ENCODE measurements at regions not wholly inside any gene's neighbourhood (a gene's known extent, or its start where the extent isn't known, plus 50 kb on each side); places are given as distances from the start of the nearest gene placed in this dataset.
"Not testable (repeated sequence)": the region's sequence is repeated elsewhere in the genome, so short reads cannot be mapped to it uniquely, and the experiment has no call there.

DNA sequence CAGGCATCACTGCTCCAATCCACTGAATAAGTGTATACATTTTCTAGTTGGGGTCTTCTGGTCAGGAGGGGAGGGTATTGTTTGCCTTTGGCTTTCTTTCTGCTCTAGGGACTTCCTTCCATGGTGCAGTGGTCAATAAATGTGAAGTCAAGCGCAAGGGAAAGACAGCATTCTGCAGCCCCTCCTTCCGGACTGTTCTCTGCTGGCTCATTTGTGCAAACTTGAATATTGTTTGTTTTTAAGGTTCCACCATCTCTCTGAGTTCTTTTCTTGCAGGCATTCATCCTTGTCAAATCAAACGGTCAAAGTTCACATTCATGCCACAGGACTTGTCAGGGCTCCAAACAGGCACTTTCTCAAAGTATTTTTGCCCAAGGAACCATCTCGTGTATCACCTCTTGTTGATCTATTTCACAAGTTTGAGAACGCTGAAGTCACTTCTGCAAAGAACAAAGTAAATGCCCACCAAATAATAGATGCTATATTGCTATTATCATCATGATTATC is 205.6 kb upstream of the KAZN start:
- peaks cover 4% of the 10 kb centered on the region for H3K36me3 Mint-ChIP-seq
- no peak overlapping the region for H3K27ac Mint-ChIP-seq
- peaks cover 14% of the 10 kb centered on the region for H3K27me3 Mint-ChIP-seq
- no peak overlapping the region for H3K4me3 Mint-ChIP-seq
- H3K9me3 Mint-ChIP-seq = peaks cover 7% of the 10 kb centered on the region
- no peaks in the 10 kb centered on the region for H3K4me1 Mint-ChIP-seq

DNA sequence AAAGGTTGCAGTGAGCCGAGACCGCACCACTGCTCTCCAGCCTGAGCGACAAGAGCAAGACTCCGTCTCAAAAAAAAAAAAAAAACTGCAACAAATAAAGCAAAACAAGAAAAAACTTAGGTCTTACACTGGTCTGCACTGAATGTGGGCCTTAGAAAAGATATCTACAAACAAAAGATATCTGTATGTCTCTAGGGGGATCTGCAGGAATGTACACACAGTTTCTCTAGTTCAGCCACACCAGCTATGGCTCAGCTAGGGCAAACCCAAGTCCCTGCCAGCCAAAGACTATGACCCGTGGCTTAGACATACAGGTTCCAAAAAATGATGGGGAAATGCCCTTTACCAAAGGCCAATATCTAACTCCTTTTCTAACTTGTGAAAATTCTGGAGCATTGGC is 202.4 kb upstream of the KAZN start:
- H3K4me1 Mint-ChIP-seq = no peaks in the 10 kb centered on the region
- no peak overlapping the region for H3K4me3 Mint-ChIP-seq
- peaks cover 8% of the 10 kb centered on the region for H3K27me3 Mint-ChIP-seq
- no peak overlapping the region for H3K27ac Mint-ChIP-seq
- no peaks in the 10 kb centered on the region for H3K36me3 Mint-ChIP-seq
- H3K9me3 Mint-ChIP-seq = no peaks in the 10 kb centered on the region

DNA sequence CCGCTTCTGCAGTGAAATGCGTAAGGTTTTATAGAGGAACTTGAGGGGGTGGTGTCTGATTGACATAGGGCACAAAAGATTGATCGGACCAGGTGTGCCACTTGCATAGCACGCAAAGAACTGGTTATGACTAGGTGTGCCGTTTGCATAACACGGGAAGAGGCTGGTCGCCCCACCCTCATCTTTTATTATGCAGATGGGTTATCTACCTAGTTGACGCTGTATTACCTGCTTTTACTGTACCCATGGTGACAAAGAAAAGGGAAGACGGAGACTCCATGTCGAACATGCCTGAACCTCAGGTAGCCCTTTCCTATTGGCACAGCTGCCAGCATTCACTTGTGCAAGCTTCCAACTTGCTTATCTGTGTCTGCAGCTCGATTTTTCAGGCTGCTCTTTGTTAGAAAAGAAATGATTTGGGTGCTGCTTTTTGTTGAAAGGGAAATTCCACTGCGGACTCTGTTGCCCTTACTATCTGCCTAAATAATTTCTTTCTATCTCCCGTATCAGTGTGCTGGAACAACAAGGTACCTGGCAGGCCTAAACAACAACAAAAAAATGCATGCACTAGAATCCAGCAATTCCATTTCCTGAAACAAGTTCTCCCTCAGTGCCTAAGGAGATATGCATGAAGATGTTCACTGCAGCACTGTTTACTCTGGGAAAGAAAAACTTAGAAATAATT is 194.4 kb upstream of the KAZN start:
- Mint-ChIP-seq H3K4me3 (no peak overlapping the region), H3K4me1 (no peaks in the 10 kb centered on the region), H3K27me3 (peaks cover 6% of the 10 kb centered on the region), H3K36me3 (no peaks in the 10 kb centered on the region), H3K27ac (no peak overlapping the region), H3K9me3 (no peaks in the 10 kb centered on the region)

DNA sequence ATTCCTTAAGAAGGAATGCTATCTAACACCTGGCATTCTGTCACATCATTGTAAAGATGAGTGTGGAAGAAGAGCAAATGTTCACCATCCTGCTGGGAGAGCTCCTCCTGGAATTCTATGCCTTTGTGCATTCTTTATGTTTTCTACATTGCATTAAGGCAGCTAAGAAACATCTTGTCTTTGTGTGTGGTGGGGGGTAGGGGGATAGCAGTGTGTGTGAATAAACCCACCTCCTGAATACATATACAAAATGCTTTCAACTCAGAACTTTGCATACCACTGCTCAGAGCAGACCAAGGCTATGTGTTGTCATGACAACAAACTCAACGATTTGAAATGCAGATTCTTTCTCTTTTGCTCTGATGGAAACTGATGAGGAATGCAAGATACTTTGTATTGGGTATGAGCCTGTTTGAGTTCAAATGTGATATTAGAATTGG is 193.6 kb upstream of the KAZN start:
- Mint-ChIP-seq H3K27me3 (peaks cover 3% of the 10 kb centered on the region), H3K4me3 (no peak overlapping the region), H3K27ac (no peak overlapping the region), H3K36me3 (no peaks in the 10 kb centered on the region), H3K4me1 (no peaks in the 10 kb centered on the region), H3K9me3 (no peaks in the 10 kb centered on the region)

DNA sequence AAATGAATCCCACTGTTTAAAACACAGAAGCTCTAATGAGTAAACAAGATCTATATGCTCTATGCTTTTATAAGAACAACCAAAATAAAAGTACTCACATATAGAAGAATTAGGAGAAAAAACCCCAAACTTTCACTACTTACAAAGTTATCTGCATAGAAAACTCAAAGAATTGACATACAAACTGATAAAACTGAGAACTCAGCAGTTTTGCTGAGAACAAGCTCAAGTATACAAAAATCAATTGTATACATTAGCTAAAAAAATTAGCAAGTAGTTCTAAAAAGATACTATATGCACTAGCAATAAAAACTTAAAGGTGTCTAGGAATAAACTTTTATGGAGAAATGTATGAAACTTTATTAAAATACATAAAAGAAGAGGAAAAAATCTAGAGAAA is 186.2 kb upstream of the KAZN start:
- no peaks in the 10 kb centered on the region for H3K4me1 Mint-ChIP-seq
- peaks cover 5% of the 10 kb centered on the region for H3K27me3 Mint-ChIP-seq
- no peak overlapping the region for H3K27ac Mint-ChIP-seq
- H3K36me3 Mint-ChIP-seq = no peaks in the 10 kb centered on the region
- no peaks in the 10 kb centered on the region for H3K9me3 Mint-ChIP-seq
- H3K4me3 Mint-ChIP-seq = no peak overlapping the region

DNA sequence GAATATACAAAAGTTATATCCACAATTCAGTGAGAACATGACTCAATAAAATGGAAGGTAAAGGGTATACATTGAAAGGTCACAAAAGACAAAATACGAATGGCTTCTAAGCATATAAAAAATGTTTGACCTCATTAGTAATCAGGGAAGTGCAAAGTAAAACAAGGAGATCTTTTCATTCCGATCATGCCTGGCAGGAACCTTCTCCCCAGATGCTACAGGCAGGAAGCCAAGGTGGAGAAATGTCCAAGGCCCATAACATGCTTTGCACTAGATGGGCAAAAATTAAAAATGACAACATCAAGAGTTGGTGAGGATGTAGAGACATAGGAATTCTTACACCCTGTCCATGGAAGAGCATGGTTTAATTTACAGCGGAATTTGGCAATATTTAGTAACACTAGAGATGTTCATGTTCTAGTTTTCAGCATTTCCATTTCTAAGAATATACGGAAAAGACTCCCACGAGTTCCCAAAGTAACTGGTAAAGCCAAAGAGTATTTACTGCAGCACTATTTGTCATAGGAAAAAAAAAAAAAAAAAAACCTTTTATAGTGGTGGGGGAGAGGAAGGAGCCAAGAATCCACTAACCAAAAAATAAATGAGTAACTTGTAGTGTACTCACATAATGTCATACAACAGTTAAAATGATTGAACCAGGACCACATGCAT is 184.5 kb upstream of the KAZN start:
- no peaks in the 10 kb centered on the region for H3K4me1 Mint-ChIP-seq
- no peaks in the 10 kb centered on the region for H3K9me3 Mint-ChIP-seq
- H3K27me3 Mint-ChIP-seq = peaks cover 5% of the 10 kb centered on the region
- H3K36me3 Mint-ChIP-seq = no peaks in the 10 kb centered on the region
- H3K27ac Mint-ChIP-seq = no peak overlapping the region
- H3K4me3 Mint-ChIP-seq = no peak overlapping the region

DNA sequence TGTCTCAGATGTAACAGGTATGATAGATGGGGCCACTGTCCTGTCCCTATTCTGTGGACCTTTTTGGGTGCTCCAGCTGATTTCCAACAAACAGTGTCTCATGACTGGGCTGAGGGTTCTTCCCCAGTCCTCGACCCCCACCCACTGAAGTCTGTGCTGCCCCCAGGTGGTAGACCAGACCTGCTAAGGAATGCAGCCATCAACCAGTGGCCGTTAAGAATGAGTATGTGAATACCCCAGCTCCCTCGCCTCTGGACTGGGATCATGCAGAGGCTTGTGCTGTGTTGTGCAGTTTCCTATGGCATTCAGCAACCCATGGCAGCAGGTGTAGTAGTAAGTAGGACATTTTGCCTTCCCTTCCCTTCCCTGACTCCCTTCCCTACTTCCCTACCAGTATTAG is 183.1 kb upstream of the KAZN start:
- H3K9me3 Mint-ChIP-seq = no peaks in the 10 kb centered on the region
- no peaks in the 10 kb centered on the region for H3K4me1 Mint-ChIP-seq
- H3K27me3 Mint-ChIP-seq = peaks cover 4% of the 10 kb centered on the region
- H3K36me3 Mint-ChIP-seq = no peaks in the 10 kb centered on the region
- H3K4me3 Mint-ChIP-seq = no peak overlapping the region
- no peak overlapping the region for H3K27ac Mint-ChIP-seq

DNA sequence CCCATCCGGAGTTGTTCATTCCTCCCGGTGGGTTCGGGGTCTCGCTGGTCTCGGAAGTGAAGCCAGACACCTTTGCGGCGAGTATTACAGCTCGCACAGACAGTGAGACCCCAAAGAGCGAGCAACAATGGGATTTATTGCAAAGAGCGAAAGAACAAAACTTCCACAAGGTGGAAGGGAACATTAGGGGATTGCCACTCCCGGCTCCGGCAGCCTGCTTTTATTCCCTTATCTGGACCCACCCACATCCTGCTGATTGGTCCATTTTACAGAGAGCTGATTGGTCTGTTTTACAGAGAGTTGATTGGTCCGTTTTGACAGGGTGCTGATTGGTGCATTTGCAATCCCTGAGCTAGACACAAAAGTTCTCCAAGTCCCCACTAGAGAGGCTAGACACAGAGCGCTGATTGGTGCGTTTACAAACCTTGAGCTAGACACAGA is 178.7 kb upstream of the KAZN start:
- not testable (repeated sequence) for H3K27me3 Mint-ChIP-seq, H3K4me3 Mint-ChIP-seq, H3K9me3 Mint-ChIP-seq, H3K27ac Mint-ChIP-seq, H3K4me1 Mint-ChIP-seq, H3K36me3 Mint-ChIP-seq

DNA sequence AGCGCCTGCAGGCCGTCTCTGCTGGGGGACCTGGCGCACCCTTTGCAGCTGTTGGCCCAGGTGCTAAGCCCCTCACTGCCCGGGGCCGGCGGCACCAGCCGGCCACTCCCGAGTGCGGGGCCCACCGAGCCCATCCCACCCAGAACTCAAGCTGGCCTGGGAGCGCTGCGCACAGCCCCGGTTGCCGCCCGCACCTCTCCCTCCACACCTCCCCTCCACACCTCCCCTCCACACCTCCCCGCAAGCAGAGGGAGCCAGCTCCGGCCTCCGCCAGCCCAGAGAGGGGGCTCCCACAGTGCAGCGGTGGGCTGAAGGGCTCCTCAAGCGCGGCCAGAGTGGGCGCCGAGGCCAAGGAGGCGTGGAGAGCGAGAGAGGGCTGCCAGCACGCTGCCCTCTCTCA is 177.8 kb upstream of the KAZN start:
- Mint-ChIP-seq H3K27ac (no peak overlapping the region), H3K4me1 (no peaks in the 10 kb centered on the region), H3K27me3 (peaks cover 1% of the 10 kb centered on the region), H3K4me3 (no peak overlapping the region), H3K9me3 (no peaks in the 10 kb centered on the region), H3K36me3 (no peaks in the 10 kb centered on the region)

DNA sequence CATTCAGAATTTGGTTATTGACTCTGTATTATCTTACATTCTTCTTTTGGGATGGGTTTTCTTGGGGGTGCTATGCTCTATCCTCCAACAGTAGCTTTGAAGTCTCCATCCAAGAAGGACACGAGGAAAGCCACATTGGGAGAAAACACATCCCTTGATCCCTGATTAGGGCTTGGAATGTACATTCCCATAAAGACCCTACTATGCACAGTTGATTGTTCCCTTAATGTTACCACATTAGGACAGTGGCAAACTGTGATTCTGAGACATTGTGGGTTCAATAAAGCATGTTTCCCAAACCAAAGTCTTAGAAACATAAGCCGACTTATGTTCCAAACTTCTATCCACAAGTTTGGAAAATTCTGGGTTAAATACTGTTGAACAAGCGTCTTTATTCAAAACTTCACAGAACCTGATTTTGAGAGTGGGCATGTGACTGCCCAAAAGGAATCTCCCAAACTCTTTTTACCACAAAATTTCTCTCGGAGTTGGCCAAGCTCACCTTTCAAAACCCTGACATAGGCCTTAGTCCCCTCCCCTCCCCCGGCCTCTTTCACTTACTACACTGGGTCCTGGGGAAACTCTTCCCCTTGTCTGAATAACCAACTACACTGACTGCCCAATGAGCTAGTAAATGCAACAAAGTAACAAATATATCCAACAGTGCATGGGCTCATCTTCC is 177.0 kb upstream of the KAZN start:
- no peak overlapping the region for H3K27ac Mint-ChIP-seq

DNA sequence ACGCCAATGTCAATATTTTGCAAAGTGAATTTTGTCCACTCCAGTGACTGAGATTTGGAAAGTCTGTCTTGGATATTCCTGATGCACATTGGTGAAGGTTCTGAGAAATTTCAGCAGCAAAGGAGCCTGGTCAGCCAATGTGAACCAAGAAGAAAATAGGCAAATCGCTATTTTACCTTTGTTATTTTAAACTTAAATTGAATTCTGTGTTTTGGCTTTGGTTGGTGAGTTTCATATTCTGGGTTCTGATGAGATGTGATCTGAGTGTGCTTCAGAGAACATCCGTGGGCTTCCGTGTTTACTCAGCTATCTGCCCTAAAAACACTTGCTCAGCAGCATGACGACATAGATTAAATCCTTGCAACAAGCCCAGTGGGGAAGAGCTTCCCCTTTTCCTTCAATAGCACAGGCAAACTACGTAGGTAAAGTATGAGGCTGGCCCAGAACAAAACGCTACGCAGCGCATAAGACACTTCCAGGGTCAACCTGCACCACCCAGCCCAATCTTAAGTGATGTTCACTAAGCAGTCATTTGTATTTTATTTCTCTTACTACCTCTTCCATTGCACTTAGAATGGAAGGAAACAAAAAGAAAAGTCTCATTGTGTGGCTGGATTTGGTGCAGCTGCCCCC is 176.4 kb upstream of the KAZN start:
- peaks cover 1% of the 10 kb centered on the region for H3K27me3 Mint-ChIP-seq
- H3K27ac Mint-ChIP-seq = no peak overlapping the region
- no peaks in the 10 kb centered on the region for H3K4me1 Mint-ChIP-seq
- no peaks in the 10 kb centered on the region for H3K36me3 Mint-ChIP-seq
- H3K4me3 Mint-ChIP-seq = no peak overlapping the region
- H3K9me3 Mint-ChIP-seq = no peaks in the 10 kb centered on the region

More for the DNA sequence above, 177.0 kb upstream of the KAZN start:
- peaks cover 1% of the 10 kb centered on the region for H3K27me3 Mint-ChIP-seq
- no peaks in the 10 kb centered on the region for H3K9me3 Mint-ChIP-seq
- no peaks in the 10 kb centered on the region for H3K36me3 Mint-ChIP-seq
- H3K4me3 Mint-ChIP-seq = no peak overlapping the region
- H3K4me1 Mint-ChIP-seq = no peaks in the 10 kb centered on the region

DNA sequence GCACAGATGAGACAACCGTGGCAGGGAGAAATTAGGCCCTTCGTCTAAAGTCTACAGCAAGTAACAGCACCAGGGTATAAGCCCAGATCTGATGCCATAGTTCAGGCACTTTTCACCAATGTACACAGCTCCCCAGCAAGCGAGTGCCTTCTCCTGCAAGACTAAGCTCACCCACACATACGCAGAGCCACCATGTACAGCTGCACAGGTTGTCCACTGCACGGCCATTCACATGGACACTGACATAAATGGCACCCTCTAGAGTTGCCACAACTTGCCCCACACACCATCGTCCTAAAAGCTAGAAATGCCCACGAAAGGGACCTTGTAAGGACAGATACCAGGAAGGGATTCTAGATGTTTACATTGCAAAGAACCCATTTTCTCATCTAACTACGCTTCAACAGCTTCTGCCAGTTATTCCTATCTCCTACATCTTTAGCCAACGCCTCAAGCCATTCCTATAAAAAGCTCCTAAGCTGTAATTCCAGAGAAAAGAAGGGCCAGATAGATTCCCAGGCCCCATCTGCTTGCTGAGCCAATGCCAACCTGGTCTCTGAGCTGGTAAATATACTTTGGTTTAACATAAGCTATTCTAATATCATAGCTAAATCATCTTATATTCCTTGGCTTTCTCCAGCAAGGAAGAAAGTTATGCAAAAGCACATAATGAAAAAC is 174.0 kb upstream of the KAZN start:
- H3K9me3 Mint-ChIP-seq = no peaks in the 10 kb centered on the region
- H3K27ac Mint-ChIP-seq = no peak overlapping the region
- H3K27me3 Mint-ChIP-seq = peaks cover 1% of the 10 kb centered on the region
- H3K36me3 Mint-ChIP-seq = no peaks in the 10 kb centered on the region
- H3K4me3 Mint-ChIP-seq = no peak overlapping the region
- H3K4me1 Mint-ChIP-seq = no peaks in the 10 kb centered on the region

DNA sequence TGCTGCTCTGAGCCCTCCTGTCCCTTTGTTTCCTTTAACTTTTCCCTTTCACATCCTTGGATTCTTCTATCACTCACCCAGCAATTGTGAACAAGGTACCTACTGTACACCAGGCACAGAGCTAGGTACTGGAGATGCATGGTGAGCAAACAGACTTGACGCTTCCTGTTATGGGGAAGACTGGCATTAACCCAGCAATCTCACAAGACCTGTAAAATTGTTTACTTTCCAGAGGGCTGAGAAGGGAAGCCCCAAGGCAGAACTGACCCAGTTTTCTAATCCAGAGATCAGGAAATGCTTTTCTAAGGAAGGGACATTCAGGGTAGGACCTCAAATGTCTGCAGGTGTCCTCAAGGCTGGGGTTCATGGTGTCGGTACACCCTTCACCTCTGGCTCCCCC is 171.6 kb upstream of the KAZN start:
- Mint-ChIP-seq H3K4me3 (no peak overlapping the region), H3K27ac (no peak overlapping the region), H3K27me3 (peaks cover 3% of the 10 kb centered on the region), H3K4me1 (no peaks in the 10 kb centered on the region), H3K36me3 (no peaks in the 10 kb centered on the region), H3K9me3 (no peaks in the 10 kb centered on the region)

DNA sequence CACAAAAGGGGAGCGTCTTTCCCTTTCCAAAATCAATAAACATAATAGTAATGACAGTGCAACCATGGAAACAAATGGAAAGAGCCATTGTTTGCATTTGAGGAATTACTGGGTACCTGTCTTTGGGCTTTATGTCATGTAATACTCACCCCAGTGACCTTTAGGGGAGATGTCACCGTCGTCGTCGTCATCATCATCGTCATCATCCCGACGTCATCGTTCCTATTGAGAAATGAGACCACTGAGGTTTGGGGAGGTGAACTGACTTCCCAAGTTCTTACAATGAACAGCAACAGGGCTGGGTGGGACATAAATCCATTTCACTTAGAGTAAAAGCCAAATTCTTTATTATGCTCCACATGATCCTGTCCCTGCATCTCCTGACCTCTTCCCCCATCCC is 168.9 kb upstream of the KAZN start:
- H3K27ac Mint-ChIP-seq = no peak overlapping the region
- H3K4me3 Mint-ChIP-seq = no peak overlapping the region
- H3K27me3 Mint-ChIP-seq = peaks cover 3% of the 10 kb centered on the region
- H3K36me3 Mint-ChIP-seq = peaks cover 1% of the 10 kb centered on the region
- peaks cover 5% of the 10 kb centered on the region for H3K9me3 Mint-ChIP-seq
- no peaks in the 10 kb centered on the region for H3K4me1 Mint-ChIP-seq

DNA sequence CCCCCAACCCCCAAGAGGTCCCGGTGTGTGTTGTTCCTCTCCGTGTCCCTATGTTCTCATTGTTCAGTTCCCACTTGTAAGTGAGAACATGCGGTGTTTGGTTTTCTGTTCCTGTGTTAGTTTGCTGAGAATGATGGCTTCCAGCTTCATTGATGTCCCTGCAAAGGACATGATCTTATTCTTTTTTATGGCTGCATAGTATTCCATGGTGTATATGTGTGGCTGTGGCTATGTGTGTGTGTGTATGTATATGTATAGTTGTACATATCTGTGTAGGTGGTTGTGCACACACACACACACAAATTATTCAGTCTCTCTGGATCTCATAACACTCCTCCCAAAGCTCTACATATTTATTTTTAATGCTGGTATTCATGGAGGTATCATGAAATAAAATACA is 165.8 kb upstream of the KAZN start:
- not testable (repeated sequence) for H3K4me3 Mint-ChIP-seq, H3K36me3 Mint-ChIP-seq, H3K27ac Mint-ChIP-seq, H3K27me3 Mint-ChIP-seq, H3K9me3 Mint-ChIP-seq, H3K4me1 Mint-ChIP-seq

Measured in activated naive CD4-positive, alpha-beta T cell treated with anti-CD3 and anti-CD28 coated beads, Interleukin-2, amount 50 U/mL, for 24 hours (primary cell).